A549 (cell line): ENCODE measurements at regions not wholly inside any gene's neighbourhood (a gene's known extent, or its start where the extent isn't known, plus 50 kb on each side); places are given as distances from the start of the nearest gene placed in this dataset.

ENCODE experiments used
- ATAC-seq, 2 experiments: fragments of 200-7000 bp in 1 of 2; fragments of >200 bp in 1 of 2; cut with Nextera tagmentation in 1 of 2; cut with Tn5 transposase in 1 of 2; 3 replicates each; pipeline versions ENCODE4 v1.8.0 to v1.9.1; 2018 to 2020; ENCODE audit warnings: mild to moderate bottlenecking in 1 of 2, moderate library complexity in 1 of 2
- CTCF ChIA-PET: fragments of 300-600 bp; sonication (Branson Sonifier 250); formaldehyde crosslinking; extraction: SDS; loops from one replicate; lab custom pipeline; 2021; ENCODE audit warnings: antibody characterized with exemption, inconsistent platforms; lab: Yijun Ruan, JAX
- POLR2A ChIA-PET: fragments of 350-600 bp; formaldehyde crosslinking; extraction: SDS; loops from one replicate; lab custom pipeline; 2021; ENCODE audit warnings: antibody characterized with exemption, inconsistent platforms; lab: Yijun Ruan, JAX
- DNase-seq, 2 experiments: peaks; one replicate each; pipeline versions ENCODE4 v3.0.0 to v3.0.0-alpha.2; 2011 to 2016; ENCODE audit warnings: low read depth in 1 of 2, low spot score in 1 of 2
- FAIRE-seq: peaks from 2 replicates; lab custom pipeline; 2011; peaks lifted over from hg19 to GRCh38; lab: Jason Lieb, UNC
- H3K27ac ChIP-seq, 2 experiments: fragments of >200 bp; sonication (Bioruptor Twin); formaldehyde crosslinking; 3 replicates each; pipeline ENCODE4 v1.5.1; 2016 to 2017
- H3K4me1 ChIP-seq: fragments of >200 bp; sonication (Bioruptor Twin); formaldehyde crosslinking; 3 replicates; pipeline ENCODE4 v1.6.1; 2016
- H3K4me2 ChIP-seq: fragments of >200 bp; sonication (Bioruptor Twin); formaldehyde crosslinking; 3 replicates; pipeline ENCODE4 v1.6.1; 2016
- H3K4me3 ChIP-seq: fragments of >200 bp; sonication (Bioruptor Twin); formaldehyde crosslinking; 3 replicates; pipeline ENCODE4 v1.5.1; 2016
- H3K9me3 ChIP-seq: fragments of >200 bp; sonication (Bioruptor Twin); formaldehyde crosslinking; 3 replicates; pipeline ENCODE4 v1.6.1; 2016
- BHLHE40 ChIP-seq: IDR thresholded peaks from 2 replicates; pipeline ENCODE4 v1.6.1; 2012; ENCODE audit warnings: low read depth, low read length, inconsistent platforms
- CBX2 ChIP-seq: fragments of 200-600 bp; sonication (generic); IDR thresholded peaks from 2 replicates; pipeline ENCODE4 v1.6.1; 2016; ENCODE audit warnings: low read depth, mild to moderate bottlenecking, borderline replicate concordance
- CBX8 ChIP-seq: fragments of 200-600 bp; sonication (generic); IDR thresholded peaks from 2 replicates; pipeline ENCODE4 v1.6.1; 2016
- CHD2 ChIP-seq: fragments of 150-350 bp; IDR thresholded peaks from 2 replicates; pipeline ENCODE4 v1.6.1; 2014; ENCODE audit warnings: low read length; ENCODE audit not compliant: partially characterized antibody
- CHD4 ChIP-seq: fragments of 200-600 bp; sonication (generic); IDR thresholded peaks from 2 replicates; pipeline ENCODE4 v1.6.1; 2016; ENCODE audit warnings: antibody characterized with exemption, mild to moderate bottlenecking, borderline replicate concordance
- EHMT2 ChIP-seq: fragments of 200-600 bp; sonication (generic); IDR thresholded peaks from 2 replicates; pipeline ENCODE4 v1.6.1; 2016; ENCODE audit warnings: antibody characterized with exemption, low read depth, mild to moderate bottlenecking, moderate library complexity
- EP300 ChIP-seq, 2 experiments: fragments of >200 bp; sonication (Bioruptor Twin); formaldehyde crosslinking; IDR thresholded peaks; 2 replicates in 1 of 2; 3 replicates in 1 of 2; pipeline ENCODE4 v1.6.1; 2016 to 2017
- ESRRA ChIP-seq: fragments of 150-350 bp; IDR thresholded peaks from 2 replicates; pipeline ENCODE4 v1.6.1; 2014; ENCODE audit warnings: mild to moderate bottlenecking, low read length, borderline replicate concordance
- FOSB ChIP-seq: fragments of 250-450 bp; sonication (Bioruptor Pico); IDR thresholded peaks from 2 replicates; pipeline ENCODE4 v1.5.0; 2020; ENCODE audit warnings: mild to moderate bottlenecking, moderate library complexity
- FOSL2 ChIP-seq, 2 experiments: fragments of 450-650 bp in 1 of 2; fragments of >200 bp in 1 of 2; sonication (Bioruptor Twin) in 1 of 2; formaldehyde crosslinking; IDR thresholded peaks; 2 replicates each; pipeline versions ENCODE4 v1.5.0 to v1.6.1; 2016 to 2020; ENCODE audit warnings: mild to moderate bottlenecking in 1 of 2, moderate library complexity in 1 of 2
- FOXS1 ChIP-seq: fragments of 250-450 bp; sonication (Bioruptor Pico); IDR thresholded peaks from 2 replicates; pipeline ENCODE4 v1.5.0; 2020; ENCODE audit warnings: mild to moderate bottlenecking, moderate library complexity
- HOXA7 ChIP-seq: fragments of 250-450 bp; sonication (Bioruptor Pico); IDR thresholded peaks from 2 replicates; pipeline ENCODE4 v1.5.0; 2020; ENCODE audit warnings: mild to moderate bottlenecking, moderate library complexity
- KDM1A ChIP-seq: fragments of 200-600 bp; sonication (generic); IDR thresholded peaks from 2 replicates; pipeline ENCODE4 v1.6.1; 2016; ENCODE audit warnings: low read depth, mild to moderate bottlenecking
- MAFK ChIP-seq: fragments of 450-650 bp; IDR thresholded peaks from 2 replicates; pipeline ENCODE4 v1.6.1; 2014; ENCODE audit not compliant: partially characterized antibody
- NPAS2 ChIP-seq: fragments of 250-450 bp; sonication (Bioruptor Pico); IDR thresholded peaks from 2 replicates; pipeline ENCODE4 v1.8.0; 2022; ENCODE audit warnings: mild to moderate bottlenecking, moderate library complexity, borderline replicate concordance
- NR3C1 ChIP-seq: fragments of >200 bp; sonication (Bioruptor Twin); formaldehyde crosslinking; IDR thresholded peaks from 3 replicates; pipeline ENCODE4 v1.6.1; 2017
- RAD21 ChIP-seq, 2 experiments: fragments of >200 bp in 1 of 2; sonication (Bioruptor Twin) in 1 of 2; formaldehyde crosslinking in 1 of 2; IDR thresholded peaks in 1 of 2; conservative IDR thresholded peaks in 1 of 2; 2 replicates in 1 of 2; 3 replicates in 1 of 2; pipeline ENCODE4 v1.6.1; 2012 to 2018; ENCODE audit warnings: inconsistent platforms in 1 of 2
- REST ChIP-seq: fragments of 200-600 bp; sonication (generic); IDR thresholded peaks from 2 replicates; pipeline ENCODE4 v1.6.1; 2016; ENCODE audit warnings: antibody characterized with exemption, mild to moderate bottlenecking, moderate library complexity
- RNF2 ChIP-seq: fragments of 200-600 bp; sonication (generic); IDR thresholded peaks from 2 replicates; pipeline ENCODE4 v1.6.1; 2016; ENCODE audit warnings: low read depth, mild to moderate bottlenecking, antibody characterized with exemption, moderate library complexity, borderline replicate concordance
- SMC3 ChIP-seq: fragments of >200 bp; sonication (Bioruptor Twin); formaldehyde crosslinking; IDR thresholded peaks from 3 replicates; pipeline ENCODE4 v1.6.1; 2018; ENCODE audit warnings: inconsistent platforms
- TFCP2L1 ChIP-seq: fragments of 250-450 bp; sonication (Bioruptor Pico); IDR thresholded peaks from 2 replicates; pipeline ENCODE4 v1.5.0; 2021; ENCODE audit warnings: mild to moderate bottlenecking
- ZFP36 ChIP-seq: fragments of 450-650 bp; IDR thresholded peaks from 2 replicates; pipeline ENCODE4 v1.6.1; 2014; ENCODE audit warnings: borderline replicate concordance; ENCODE audit not compliant: partially characterized antibody
- ZNF302 ChIP-seq: fragments of 250-450 bp; sonication (Bioruptor Pico); IDR thresholded peaks from 2 replicates; pipeline ENCODE4 v1.9.0; 2021; ENCODE audit warnings: inconsistent platforms, mild to moderate bottlenecking, moderate library complexity
- ZSCAN20 ChIP-seq: fragments of 250-450 bp; sonication (Bioruptor Pico); IDR thresholded peaks from 2 replicates; pipeline ENCODE4 v1.8.0; 2022; ENCODE audit warnings: mild to moderate bottlenecking, moderate library complexity
- WGBS: methylation state at CpG from one replicate; pipeline ENCODE4 v1.1.6; 2017; ENCODE audit errors: missing lambda C conversion rate; 5-methylcytosine and 5-hydroxymethylcytosine counted together
- TF ChIP-seq, protein P1 (sequence below): IDR thresholded peaks from 2 replicates; pipeline ENCODE4 v1.6.1; 2012
- TF ChIP-seq, protein P2 (sequence below): fragments of >200 bp; sonication (Bioruptor Twin); formaldehyde crosslinking; IDR thresholded peaks from 3 replicates; pipeline ENCODE4 v1.6.1; 2016
- TF ChIP-seq, protein P3 (sequence below): fragments of >200 bp; sonication (Bioruptor Twin); formaldehyde crosslinking; IDR thresholded peaks from 2 replicates; pipeline ENCODE4 v1.6.1; 2016

- TF ChIP-seq FOXS1 = no peak
- no peak for TF ChIP-seq CHD2
- TF ChIP-seq FOSL2 (IDR thresholded peaks at IDR 0.05) = no peak
- TF ChIP-seq FOSL2 (CRISPR knock-in tag; IDR thresholded peaks at IDR 0.05) = no peak
These were observed 548.0 kb upstream of the LUZP2 start (continued) for GRCh38 chr11:23948851-23949250.

- H3K27ac ChIP-seq = no peak overlapping the region
- FAIRE-seq (no peak), DNase-seq (no peak), ATAC-seq (no peak)
- H3K4me2 ChIP-seq = no peak overlapping the region
- ChIA-PET POLR2A (no interaction called here), CTCF (interaction anchor here (1.1 kb wide), 1 partner anchor 14 kb away, joined by 3 read pairs; no protein-coding TSS in a partner anchor)
- 54% methylated on average over 2 of the region's 2 CpGs for WGBS
- H3K4me1 ChIP-seq = no peaks in the 10 kb centered on the region
- H3K9me3 ChIP-seq = no peaks in the 10 kb centered on the region
- no peak for TF ChIP-seq ZSCAN20 (CRISPR knock-in tag)
- TF ChIP-seq HOXA7 (CRISPR knock-in tag) = no peak
- H3K4me3 ChIP-seq = no peak overlapping the region
These were observed 542.7 kb upstream of the LUZP2 start for GRCh38 chr11:23953951-23954710.

DNA sequence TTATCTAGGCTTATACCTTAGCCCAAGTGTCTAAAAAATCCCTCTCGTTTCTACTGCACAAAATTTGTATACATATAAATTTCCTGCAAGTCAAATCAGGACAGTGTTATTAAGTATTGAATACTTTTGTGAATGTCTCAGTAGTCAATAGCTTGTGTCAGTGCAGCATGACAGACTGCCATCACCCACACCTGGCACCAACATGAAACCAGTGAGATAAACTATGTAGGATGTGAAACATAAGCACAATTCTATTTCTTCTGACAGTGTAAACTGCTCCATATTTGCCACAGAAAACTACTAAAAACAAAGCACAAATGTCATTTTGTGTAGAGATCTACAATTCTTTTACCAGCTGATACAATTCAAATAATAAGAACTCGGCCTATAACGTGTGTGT is 542.1 kb upstream of the LUZP2 start:
- TF ChIP-seq SMC3 (no peak), ZFP36 (no peak), MAFK (no peak), BHLHE40 (no peak), KDM1A (no peak), ESRRA (no peak), FOSB (no peak), ZNF302 (CRISPR knock-in tag) (no peak), TFCP2L1 (CRISPR knock-in tag) (no peak), FOXS1 (no peak), CHD4 (no peak)
- TF ChIP-seq, protein P1, sequence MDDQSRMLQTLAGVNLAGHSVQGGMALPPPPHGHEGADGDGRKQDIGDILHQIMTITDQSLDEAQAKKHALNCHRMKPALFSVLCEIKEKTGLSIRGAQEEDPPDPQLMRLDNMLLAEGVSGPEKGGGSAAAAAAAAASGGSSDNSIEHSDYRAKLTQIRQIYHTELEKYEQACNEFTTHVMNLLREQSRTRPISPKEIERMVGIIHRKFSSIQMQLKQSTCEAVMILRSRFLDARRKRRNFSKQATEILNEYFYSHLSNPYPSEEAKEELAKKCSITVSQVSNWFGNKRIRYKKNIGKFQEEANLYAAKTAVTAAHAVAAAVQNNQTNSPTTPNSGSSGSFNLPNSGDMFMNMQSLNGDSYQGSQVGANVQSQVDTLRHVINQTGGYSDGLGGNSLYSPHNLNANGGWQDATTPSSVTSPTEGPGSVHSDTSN = no peak
- TF ChIP-seq, protein P2, sequence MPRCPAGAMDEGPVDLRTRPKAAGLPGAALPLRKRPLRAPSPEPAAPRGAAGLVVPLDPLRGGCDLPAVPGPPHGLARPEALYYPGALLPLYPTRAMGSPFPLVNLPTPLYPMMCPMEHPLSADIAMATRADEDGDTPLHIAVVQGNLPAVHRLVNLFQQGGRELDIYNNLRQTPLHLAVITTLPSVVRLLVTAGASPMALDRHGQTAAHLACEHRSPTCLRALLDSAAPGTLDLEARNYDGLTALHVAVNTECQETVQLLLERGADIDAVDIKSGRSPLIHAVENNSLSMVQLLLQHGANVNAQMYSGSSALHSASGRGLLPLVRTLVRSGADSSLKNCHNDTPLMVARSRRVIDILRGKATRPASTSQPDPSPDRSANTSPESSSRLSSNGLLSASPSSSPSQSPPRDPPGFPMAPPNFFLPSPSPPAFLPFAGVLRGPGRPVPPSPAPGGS = no peak
- TF ChIP-seq, protein P3, sequence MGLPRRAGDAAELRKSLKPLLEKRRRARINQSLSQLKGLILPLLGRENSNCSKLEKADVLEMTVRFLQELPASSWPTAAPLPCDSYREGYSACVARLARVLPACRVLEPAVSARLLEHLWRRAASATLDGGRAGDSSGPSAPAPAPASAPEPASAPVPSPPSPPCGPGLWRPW = no peak
- TF ChIP-seq, all 56 proteins: peak for 0
- no peak for FAIRE-seq
- Histone ChIP-seq H3K27ac (no peak overlapping the region), H3K4me1 (no peaks in the 10 kb centered on the region), H3K4me3 (no peak overlapping the region), H3K4me2 (no peak overlapping the region), H3K9me3 (no peaks in the 10 kb centered on the region)
- no peak for ATAC-seq
- 19% methylated on average over 3 of the region's 3 CpGs for WGBS
- ChIA-PET CTCF (no interaction called here), POLR2A (no interaction called here)
- no peak for DNase-seq

DNA sequence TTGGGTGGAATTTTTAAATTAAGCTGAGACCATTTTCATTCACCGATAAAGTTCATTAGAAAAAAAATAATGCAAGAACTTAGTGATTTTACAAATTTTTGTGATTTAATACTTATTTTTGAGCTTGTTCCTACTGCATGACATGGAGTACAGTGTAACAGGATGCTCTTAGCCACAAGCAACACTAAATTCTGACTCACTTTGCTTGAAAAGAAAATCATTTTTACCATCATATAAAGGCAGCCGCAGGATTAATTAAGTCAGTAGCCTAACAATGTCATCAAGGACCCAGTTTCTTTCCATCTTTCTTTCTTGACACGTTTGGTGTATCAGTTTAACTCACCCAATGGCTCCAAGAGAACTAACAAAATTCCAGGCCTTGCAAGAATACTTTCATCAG is 540.3 kb upstream of the LUZP2 start:
- ATAC-seq = no peak
- Histone ChIP-seq H3K4me3 (no peak overlapping the region), H3K9me3 (no peaks in the 10 kb centered on the region), H3K4me1 (no peaks in the 10 kb centered on the region), H3K27ac (no peak overlapping the region), H3K4me2 (no peak overlapping the region)
- WGBS = 54% methylated on average over 3 of the region's 3 CpGs
- CTCF ChIA-PET = no interaction called here
- DNase-seq = no peak
- FAIRE-seq = no peak
- POLR2A ChIA-PET = no interaction called here
- TF ChIP-seq SMC3 = no peak
- TF ChIP-seq RAD21 (conservative IDR thresholded peaks at IDR 0.05 in 1 of 2, IDR thresholded peaks at IDR 0.05 in 1 of 2) = no peak
- TF ChIP-seq CBX8 = no peak
- no peak for TF ChIP-seq EHMT2
- no peak for TF ChIP-seq REST
- no peak for TF ChIP-seq NR3C1
- TF ChIP-seq EP300 (IDR thresholded peaks at IDR 0.05) = no peak
- TF ChIP-seq ZNF302 (CRISPR knock-in tag) = no peak
- no peak for TF ChIP-seq CBX2
- no peak for TF ChIP-seq RNF2
- TF ChIP-seq NPAS2 (CRISPR knock-in tag) = no peak
- TF ChIP-seq FOXS1 = no peak
